ENCODE measurements at regions not wholly inside any gene's neighbourhood (a gene's known extent, or its start where the extent isn't known, plus 50 kb on each side); places are given as distances from the start of the nearest gene placed in this dataset.

DNA sequence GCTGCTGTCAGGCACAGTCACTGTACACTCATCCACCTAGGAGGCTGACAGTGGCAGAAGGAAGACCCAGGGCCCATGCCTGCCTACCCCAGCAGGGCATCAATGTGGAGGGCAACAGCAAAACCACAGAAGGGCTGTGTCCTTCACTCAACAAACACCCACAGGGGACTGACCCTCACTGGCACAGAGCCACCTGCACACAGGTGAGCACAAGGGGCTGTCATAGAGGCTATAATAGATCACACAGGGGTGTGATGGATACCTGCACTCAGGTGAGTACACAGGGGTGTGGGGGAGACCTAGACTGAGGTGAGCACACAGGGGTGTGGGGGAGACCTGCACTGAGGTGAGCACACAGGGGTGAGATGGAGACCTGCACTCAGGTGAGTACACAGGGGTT is 132.8 kb upstream of the TCERG1L start (continued):
- no peak for TF ChIP-seq ZNF710 (CRISPR knock-in tag; IDR thresholded peaks at IDR 0.05; ENCODE audit: borderline replicate concordance)
- TF ChIP-seq CSRNP2 (CRISPR knock-in tag; conservative IDR thresholded peaks at IDR 0.05; ENCODE audit: low read depth): no peak
- TF ChIP-seq AHR (CRISPR knock-in tag; IDR thresholded peaks at IDR 0.05): no peak
- no peak for TF ChIP-seq ZNF724P (CRISPR knock-in tag; IDR thresholded peaks at IDR 0.05; ENCODE audit: borderline replicate concordance)
- TF ChIP-seq ZNF441 (CRISPR knock-in tag; IDR thresholded peaks at IDR 0.05; ENCODE audit: borderline replicate concordance): no peak
- no peak for TF ChIP-seq MTF1 (CRISPR knock-in tag; IDR thresholded peaks at IDR 0.05)
- TF ChIP-seq U2AF2 (IDR thresholded peaks at IDR 0.05; ENCODE audit: low read depth, low read length): no peak
- TF ChIP-seq ZFP36L2 (CRISPR knock-in tag; IDR thresholded peaks at IDR 0.05): no peak
- TF ChIP-seq ZNF773 (CRISPR knock-in tag; IDR thresholded peaks at IDR 0.05; ENCODE audit: borderline replicate concordance): no peak
- no peak for TF ChIP-seq KDM2A (CRISPR knock-in tag; IDR thresholded peaks at IDR 0.05; ENCODE audit: borderline replicate concordance, low read depth)

GRCh38 chr10:131444862-131445461 is 133.4 kb upstream of the TCERG1L start:
- BruUV-seq (replicated peaks): no TSS peak
- Histone ChIP-seq H3K4me3 (replicated peaks in 1 of 3; ENCODE audit: insufficient read depth in 1 of 3, low read depth in 2 of 3, low read length in 3 of 3) (no peak overlapping the region), H3K9me3 (ENCODE audit: low read length) (no peaks in the 10 kb centered on the region), H3K27ac (ENCODE audit: extremely low read length, insufficient read depth, low read length) (no peak overlapping the region), H3K4me1 (ENCODE audit: insufficient read depth, low read length) (no peaks in the 10 kb centered on the region), H2AFZ (ENCODE audit: low read length) (no peak overlapping the region), H3K27me3 (ENCODE audit: control insufficient read depth in 1 of 2, insufficient read depth in 2 of 2, low read length in 2 of 2) (peaks cover 3 to 33% of the 10 kb centered on the region in 2 experiments; a peak in 4 of 5 replicates), H3K4me2 (ENCODE audit: low read depth, low read length) (no peak overlapping the region), H3K36me3 (replicated peaks in 1 of 2; ENCODE audit: control insufficient read depth in 1 of 2, insufficient read depth in 2 of 2, low read length in 2 of 2) (no peaks in the 10 kb centered on the region), H4K20me1 (ENCODE audit: insufficient read depth, low read length) (0 out of 2 replicates have a peak, but pooled peaks cover 3% of the 10 kb centered on the region), H3K9ac (ENCODE audit: insufficient read depth, low read depth, low read length) (no peak overlapping the region), H3K79me2 (ENCODE audit: insufficient read depth, low read length) (no peaks in the 10 kb centered on the region)
- ATAC-seq (no peak), DNase-seq (ENCODE audit: low spot score) (no peak), FAIRE-seq (no peak)
- WGBS (ENCODE audit: low lambda C conversion rate): 5% methylated on average over 8 of the region's 12 CpGs
- ChIA-PET POLR2A (no interaction called here), CTCF (ENCODE audit: low intra/inter-chr PET ratio, low total read pairs) (no interaction called here)
- in situ Hi-C loops (cut with HindIII; ENCODE audit: extremely low pct_ligation_motif_present, low pct_unique_long_range_greater_than_20kb) (no loop called here), intact Hi-C loops (cut with micrococcal nuclease; ENCODE audit: unreplicated experiment) (no loop called here)
- TF ChIP-seq HNF1B (CRISPR knock-in tag; IDR thresholded peaks at IDR 0.05): no peak
- no peak for TF ChIP-seq SRY (CRISPR knock-in tag; IDR thresholded peaks at IDR 0.05)
- TF ChIP-seq MBD4 (IDR thresholded peaks at IDR 0.05; ENCODE audit: borderline replicate concordance, low read length): no peak
- no peak for TF ChIP-seq SAP130 (CRISPR knock-in tag; IDR thresholded peaks at IDR 0.05; ENCODE audit: low read depth)
- TF ChIP-seq ZNF34 (CRISPR knock-in tag; IDR thresholded peaks at IDR 0.05; ENCODE audit: borderline replicate concordance): no peak
- no peak for TF ChIP-seq PHF21A (CRISPR knock-in tag; IDR thresholded peaks at IDR 0.05)
- TF ChIP-seq, protein P1, sequence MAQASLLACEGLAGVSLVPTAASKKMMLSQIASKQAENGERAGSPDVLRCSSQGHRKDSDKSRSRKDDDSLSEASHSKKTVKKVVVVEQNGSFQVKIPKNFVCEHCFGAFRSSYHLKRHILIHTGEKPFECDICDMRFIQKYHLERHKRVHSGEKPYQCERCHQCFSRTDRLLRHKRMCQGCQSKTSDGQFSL (CRISPR knock-in tag; IDR thresholded peaks at IDR 0.05): no peak
- TF ChIP-seq SSRP1 (CRISPR knock-in tag; IDR thresholded peaks at IDR 0.05): no peak
- no peak for TF ChIP-seq RFXANK (CRISPR knock-in tag; IDR thresholded peaks at IDR 0.05)
